OCI-LY7 (cell line): ENCODE measurements at regions not wholly inside any gene's neighbourhood (a gene's known extent, or its start where the extent isn't known, plus 50 kb on each side); places are given as distances from the start of the nearest gene placed in this dataset.

Experiments used
- EZH2phosphoT487 ChIP-seq: fragments of 200-600 bp; sonication (generic); IDR thresholded peaks from 2 replicates; pipeline ENCODE4 v1.6.1; 2018; ENCODE audit warnings: low read depth, borderline replicate concordance, mild to moderate bottlenecking, mixed run types, antibody characterized with exemption, low read length, moderate library complexity, mixed read lengths
- TF ChIP-seq, protein P1 (sequence below): fragments of 200-600 bp; sonication (generic); conservative IDR thresholded peaks from 2 replicates; pipeline ENCODE4 v1.5.1; 2014; ENCODE audit warnings: mild to moderate bottlenecking, antibody characterized with exemption, low read length, moderate library complexity, mixed read lengths

DNA sequence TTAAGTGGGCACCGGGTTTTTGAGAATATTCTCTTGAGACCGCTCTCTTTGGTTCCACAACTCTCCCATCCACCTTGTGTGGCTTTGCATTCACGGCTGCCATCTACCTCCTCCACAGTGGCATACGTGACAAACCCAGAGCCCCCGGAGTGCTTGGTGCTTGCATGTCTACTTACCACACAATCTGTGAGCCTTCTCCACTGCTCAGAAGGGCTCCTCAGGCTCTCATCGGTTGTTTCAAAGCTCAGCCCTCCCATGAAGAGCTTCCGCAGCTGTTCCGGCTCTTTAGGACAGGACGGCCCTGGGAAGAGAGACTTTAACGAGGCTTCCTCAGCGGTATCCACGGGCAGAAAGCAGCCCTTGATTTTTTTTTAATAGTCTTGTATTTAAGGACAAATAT is 167.6 kb upstream of the ANK2 start:
- TF ChIP-seq, protein P1, sequence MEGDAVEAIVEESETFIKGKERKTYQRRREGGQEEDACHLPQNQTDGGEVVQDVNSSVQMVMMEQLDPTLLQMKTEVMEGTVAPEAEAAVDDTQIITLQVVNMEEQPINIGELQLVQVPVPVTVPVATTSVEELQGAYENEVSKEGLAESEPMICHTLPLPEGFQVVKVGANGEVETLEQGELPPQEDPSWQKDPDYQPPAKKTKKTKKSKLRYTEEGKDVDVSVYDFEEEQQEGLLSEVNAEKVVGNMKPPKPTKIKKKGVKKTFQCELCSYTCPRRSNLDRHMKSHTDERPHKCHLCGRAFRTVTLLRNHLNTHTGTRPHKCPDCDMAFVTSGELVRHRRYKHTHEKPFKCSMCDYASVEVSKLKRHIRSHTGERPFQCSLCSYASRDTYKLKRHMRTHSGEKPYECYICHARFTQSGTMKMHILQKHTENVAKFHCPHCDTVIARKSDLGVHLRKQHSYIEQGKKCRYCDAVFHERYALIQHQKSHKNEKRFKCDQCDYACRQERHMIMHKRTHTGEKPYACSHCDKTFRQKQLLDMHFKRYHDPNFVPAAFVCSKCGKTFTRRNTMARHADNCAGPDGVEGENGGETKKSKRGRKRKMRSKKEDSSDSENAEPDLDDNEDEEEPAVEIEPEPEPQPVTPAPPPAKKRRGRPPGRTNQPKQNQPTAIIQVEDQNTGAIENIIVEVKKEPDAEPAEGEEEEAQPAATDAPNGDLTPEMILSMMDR, result no peak
- no peak for TF ChIP-seq EZH2phosphoT487
